ENCODE measurements at regions not wholly inside any gene's neighbourhood (a gene's known extent, or its start where the extent isn't known, plus 50 kb on each side); places are given as distances from the start of the nearest gene placed in this dataset.
"Not testable (repeated sequence)": the region's sequence is repeated elsewhere in the genome, so short reads cannot be mapped to it uniquely, and the experiment has no call there.

DNA sequence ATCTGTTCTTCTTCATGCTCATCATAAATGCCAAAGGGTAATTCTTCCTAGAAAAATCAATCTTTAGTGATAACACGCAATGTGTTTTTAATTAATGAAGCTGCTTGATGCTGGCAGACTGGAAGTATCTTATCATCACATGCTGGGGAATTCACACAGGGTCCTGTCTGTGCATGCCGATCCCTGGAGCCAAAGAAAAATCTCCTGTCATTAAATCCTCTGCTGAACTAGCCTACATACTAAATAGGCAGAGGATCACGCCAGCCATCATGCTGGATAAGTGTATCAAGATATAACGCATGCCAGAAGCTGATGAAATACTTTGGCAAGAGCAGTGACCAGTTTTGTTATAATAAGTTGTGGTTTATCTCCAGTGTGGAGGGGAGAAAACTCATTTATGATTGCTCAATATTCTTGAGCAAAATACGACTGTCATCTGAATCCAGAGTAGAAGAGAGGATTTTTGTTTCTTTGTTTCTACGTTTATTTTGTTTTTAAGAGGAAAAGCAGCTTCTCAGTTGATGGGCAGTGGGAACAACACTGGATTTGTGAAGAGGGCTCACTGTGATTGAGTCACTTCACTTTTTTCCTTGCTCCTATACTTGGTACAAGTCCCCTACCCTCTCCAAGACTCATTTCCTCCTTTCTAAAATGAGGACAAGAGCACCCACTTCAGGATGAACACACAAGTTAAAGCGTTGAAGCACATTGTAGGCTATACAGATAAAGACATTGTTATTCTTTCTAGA lies 649.1 kb downstream of the TNS3 start:
- no peaks in the 10 kb centered on the region for H3K9me3 ChIP-seq (ENCODE audit: low read length)
- H3K4me1 ChIP-seq (ENCODE audit: insufficient read depth, low read length) = no peaks in the 10 kb centered on the region
- no peaks in the 10 kb centered on the region for H3K27me3 ChIP-seq (ENCODE audit: insufficient read depth, low read length)
- no peaks in the 10 kb centered on the region for H3K36me3 ChIP-seq (ENCODE audit: insufficient read depth, low read length)
- H2AFZ ChIP-seq (ENCODE audit: low read depth, low read length) = no peak overlapping the region
- no peak overlapping the region for H3K4me3 ChIP-seq (ENCODE audit: low read length)

DNA sequence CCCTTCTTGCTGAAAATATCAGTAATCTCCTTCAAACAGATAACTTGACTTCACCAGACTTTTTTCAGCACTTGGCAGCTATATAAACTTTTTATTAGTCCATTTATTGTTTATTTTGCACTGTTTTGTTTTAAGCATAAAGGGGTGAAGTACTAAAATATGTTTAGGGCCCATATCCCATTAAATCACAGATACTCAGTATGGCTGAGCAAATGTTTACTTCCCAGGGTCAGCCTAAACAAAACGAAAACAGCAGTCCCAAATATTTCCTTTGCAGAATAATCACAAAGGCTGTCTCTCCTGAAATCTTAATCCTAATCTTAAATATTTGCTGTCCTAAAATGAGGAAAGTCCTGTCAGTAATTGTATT lies 649.6 kb downstream of the TNS3 start:
- Histone ChIP-seq H3K4me3 (ENCODE audit: low read length) (no peak overlapping the region), H3K27me3 (ENCODE audit: insufficient read depth, low read length) (no peaks in the 10 kb centered on the region)

DNA sequence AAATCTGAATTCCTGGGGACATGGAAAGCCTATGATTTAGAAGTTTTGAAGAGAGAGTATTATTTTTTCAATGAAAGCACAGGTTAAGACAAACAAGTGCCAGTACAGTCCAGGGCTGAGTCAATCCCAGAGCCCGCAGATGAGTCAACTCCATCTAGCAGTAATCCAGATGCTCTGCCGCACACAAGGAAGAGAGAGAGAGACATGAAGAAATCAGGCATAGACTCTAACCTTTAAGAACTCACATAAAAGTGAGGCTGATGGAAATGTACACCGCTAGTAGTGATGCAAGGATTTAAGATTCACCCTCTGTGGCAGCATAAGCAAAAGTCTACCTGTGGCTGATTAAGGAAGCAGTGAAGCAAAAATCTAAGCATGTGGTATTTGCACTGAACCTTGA lies 651.5 kb downstream of the TNS3 start:
- Histone ChIP-seq H3K36me3 (ENCODE audit: insufficient read depth, low read length) (no peaks in the 10 kb centered on the region), H3K4me3 (ENCODE audit: low read length) (no peak overlapping the region), H2AFZ (ENCODE audit: low read depth, low read length) (no peak overlapping the region), H3K4me1 (ENCODE audit: insufficient read depth, low read length) (no peaks in the 10 kb centered on the region), H3K27me3 (ENCODE audit: insufficient read depth, low read length) (no peaks in the 10 kb centered on the region), H3K9me3 (ENCODE audit: low read length) (no peaks in the 10 kb centered on the region)

More for the DNA sequence above, 649.6 kb downstream of the TNS3 start:
- Histone ChIP-seq H2AFZ (ENCODE audit: low read depth, low read length) (no peak overlapping the region), H3K9me3 (ENCODE audit: low read length) (no peaks in the 10 kb centered on the region), H3K4me1 (ENCODE audit: insufficient read depth, low read length) (no peaks in the 10 kb centered on the region), H3K36me3 (ENCODE audit: insufficient read depth, low read length) (no peaks in the 10 kb centered on the region)

DNA sequence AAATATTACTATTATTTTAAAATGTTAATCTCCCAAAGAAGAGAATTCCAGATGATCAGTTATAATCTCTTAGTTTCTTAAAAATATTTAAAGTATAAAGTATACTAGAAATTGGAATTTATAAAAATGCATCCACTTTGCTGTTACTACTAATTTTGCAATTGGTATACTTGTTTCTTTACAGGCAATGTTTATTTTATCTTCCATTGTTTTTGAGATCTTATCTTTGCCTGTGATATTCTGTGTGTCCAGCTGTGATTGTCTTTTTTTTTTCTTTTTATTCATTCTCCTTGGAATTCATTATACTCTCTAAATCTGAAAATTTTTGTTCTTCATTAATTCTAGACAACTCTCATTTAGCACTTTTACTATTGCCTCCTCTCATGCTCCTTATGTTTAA lies 652.6 kb downstream of the TNS3 start:
- no peaks in the 10 kb centered on the region for H3K9me3 ChIP-seq (ENCODE audit: low read length)
- no peaks in the 10 kb centered on the region for H3K36me3 ChIP-seq (ENCODE audit: insufficient read depth, low read length)
- no peaks in the 10 kb centered on the region for H3K4me1 ChIP-seq (ENCODE audit: insufficient read depth, low read length)
- no peaks in the 10 kb centered on the region for H3K27me3 ChIP-seq (ENCODE audit: insufficient read depth, low read length)
- H3K4me3 ChIP-seq (ENCODE audit: low read length) = no peak overlapping the region
- no peak overlapping the region for H2AFZ ChIP-seq (ENCODE audit: low read depth, low read length)

DNA sequence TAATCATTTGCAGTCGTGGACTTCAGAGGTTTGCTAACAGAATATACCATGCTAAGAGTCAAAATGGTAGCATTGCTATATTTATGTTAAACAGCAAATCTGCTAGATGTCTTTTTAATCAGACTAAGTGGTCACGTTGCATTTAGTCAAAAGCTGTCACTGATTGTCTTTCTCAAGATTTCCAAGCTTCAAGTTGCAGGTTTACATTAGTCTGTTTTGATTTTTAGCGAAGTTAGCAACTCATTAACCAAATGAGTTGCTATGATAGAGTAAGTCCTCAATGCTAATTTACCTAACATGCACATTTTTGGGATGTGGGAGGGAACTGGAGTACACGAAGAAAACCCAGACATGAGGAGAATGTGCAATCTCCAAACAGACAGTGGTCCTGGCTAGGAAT lies 653.2 kb downstream of the TNS3 start:
- Histone ChIP-seq H3K27me3 (ENCODE audit: insufficient read depth, low read length) (no peaks in the 10 kb centered on the region), H3K4me1 (ENCODE audit: insufficient read depth, low read length) (no peaks in the 10 kb centered on the region), H2AFZ (ENCODE audit: low read depth, low read length) (no peak overlapping the region), H3K9me3 (ENCODE audit: low read length) (no peaks in the 10 kb centered on the region), H3K4me3 (ENCODE audit: low read length) (no peak overlapping the region), H3K36me3 (ENCODE audit: insufficient read depth, low read length) (no peaks in the 10 kb centered on the region)

DNA sequence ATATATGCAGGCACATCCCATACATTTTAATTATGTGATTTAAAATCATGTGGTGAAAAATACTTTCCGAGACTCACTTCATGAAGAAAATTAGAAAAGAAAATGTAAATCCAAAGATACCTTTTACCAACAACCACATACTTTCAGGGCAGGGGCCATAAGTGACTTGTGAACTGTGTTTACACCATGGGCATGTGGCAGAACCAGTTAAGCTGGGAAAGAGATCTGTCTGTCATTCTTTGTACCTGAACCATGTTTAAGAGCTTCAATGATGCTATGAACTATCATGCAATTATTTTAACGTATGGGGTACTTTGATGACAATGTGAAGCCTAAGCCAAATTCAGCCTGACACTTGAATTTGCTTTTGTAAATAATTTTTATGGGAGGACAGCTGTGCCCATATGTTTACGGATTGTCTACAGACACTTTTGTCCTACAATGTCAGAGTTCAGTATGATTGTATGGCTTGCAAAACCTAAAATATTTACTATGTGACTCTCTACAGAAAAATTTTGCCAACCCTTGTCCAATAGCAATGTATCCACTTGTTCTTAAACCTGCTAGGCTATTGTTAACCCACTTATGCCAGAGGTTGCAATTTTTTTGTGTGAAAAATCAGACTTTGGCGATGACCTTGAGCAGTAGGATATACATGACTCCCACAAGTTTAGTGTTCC lies 654.6 kb downstream of the TNS3 start:
- no peaks in the 10 kb centered on the region for H3K4me1 ChIP-seq (ENCODE audit: insufficient read depth, low read length)
- H2AFZ ChIP-seq (ENCODE audit: low read depth, low read length) = no peak overlapping the region
- no peak overlapping the region for H3K4me3 ChIP-seq (ENCODE audit: low read length)
- H3K9me3 ChIP-seq (ENCODE audit: low read length) = no peaks in the 10 kb centered on the region
- H3K27me3 ChIP-seq (ENCODE audit: insufficient read depth, low read length) = no peaks in the 10 kb centered on the region
- H3K36me3 ChIP-seq (ENCODE audit: insufficient read depth, low read length) = no peaks in the 10 kb centered on the region

DNA sequence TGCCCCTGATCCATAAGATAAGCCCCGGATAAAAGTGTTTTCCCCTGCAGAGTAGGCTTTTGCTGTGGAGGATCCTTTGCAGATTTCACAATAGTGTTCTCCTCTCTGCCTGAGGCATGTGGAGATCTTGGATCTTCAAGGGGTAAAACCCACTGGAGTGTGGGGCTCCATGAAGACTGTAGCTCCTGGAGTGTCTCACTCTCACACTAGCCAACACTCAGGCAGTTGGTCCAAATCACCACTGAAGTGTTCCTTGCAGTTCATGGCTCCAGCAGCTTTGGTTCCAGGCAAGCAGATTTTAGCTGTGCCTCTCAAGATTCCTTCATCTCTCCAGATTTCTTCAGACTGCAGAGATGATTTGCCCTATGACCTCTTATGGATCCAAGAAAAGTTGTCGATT lies 665.3 kb downstream of the TNS3 start:
- no peaks in the 10 kb centered on the region for H3K4me1 ChIP-seq (ENCODE audit: insufficient read depth, low read length)

DNA sequence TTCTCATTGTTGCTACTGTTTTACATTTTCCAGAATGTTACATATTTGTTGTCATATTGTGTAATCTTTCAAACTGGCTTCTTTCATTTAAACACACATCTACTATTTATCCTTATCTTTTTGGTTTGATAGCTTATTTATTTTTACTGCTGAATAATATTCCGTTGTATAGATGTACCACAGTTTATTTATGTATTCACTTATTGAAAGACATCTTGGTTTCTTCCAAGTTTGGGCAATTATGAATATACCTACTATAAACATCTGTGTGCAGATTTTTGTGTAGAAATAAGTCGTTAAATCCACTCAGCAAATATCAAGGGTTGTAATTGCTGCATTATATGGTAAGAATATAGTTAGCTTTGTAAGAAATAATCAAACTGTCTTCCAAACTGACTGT lies 669.2 kb downstream of the TNS3 start:
- Histone ChIP-seq H3K4me3 (ENCODE audit: low read length) (no peak overlapping the region), H3K27me3 (ENCODE audit: insufficient read depth, low read length) (no peaks in the 10 kb centered on the region), H2AFZ (ENCODE audit: low read depth, low read length) (no peak overlapping the region), H3K4me1 (ENCODE audit: insufficient read depth, low read length) (no peaks in the 10 kb centered on the region), H3K36me3 (ENCODE audit: insufficient read depth, low read length) (no peaks in the 10 kb centered on the region), H3K9me3 (ENCODE audit: low read length) (no peaks in the 10 kb centered on the region)

More for the DNA sequence above, 665.3 kb downstream of the TNS3 start:
- no peaks in the 10 kb centered on the region for H3K36me3 ChIP-seq (ENCODE audit: insufficient read depth, low read length)
- H3K9me3 ChIP-seq (ENCODE audit: low read length) = no peaks in the 10 kb centered on the region
- no peak overlapping the region for H3K4me3 ChIP-seq (ENCODE audit: low read length)
- no peak overlapping the region for H2AFZ ChIP-seq (ENCODE audit: low read depth, low read length)
- no peaks in the 10 kb centered on the region for H3K27me3 ChIP-seq (ENCODE audit: insufficient read depth, low read length)

DNA sequence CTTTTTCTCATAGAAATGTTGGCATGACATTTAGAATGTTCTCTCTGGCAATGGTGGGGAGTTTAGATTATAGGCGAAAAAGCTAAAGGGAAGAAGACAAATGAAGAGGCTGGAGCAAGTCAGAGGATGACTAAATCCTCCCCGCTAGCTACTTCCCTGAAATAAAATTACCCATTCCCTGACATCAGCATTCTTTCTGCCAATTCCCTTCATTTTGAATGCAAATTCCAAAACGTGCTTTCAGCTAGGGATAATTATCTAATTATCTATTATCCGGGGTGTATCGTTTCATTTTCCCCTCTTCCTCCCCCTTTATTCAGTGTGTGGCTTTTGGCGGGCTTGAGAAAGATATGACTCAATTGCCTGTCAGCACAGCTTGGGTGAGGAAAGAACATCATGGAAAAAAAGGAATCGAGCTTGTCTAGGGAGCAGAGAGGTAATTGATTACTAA lies 672.3 kb downstream of the TNS3 start:
- H3K36me3 ChIP-seq (ENCODE audit: insufficient read depth, low read length) = no peaks in the 10 kb centered on the region
- no peaks in the 10 kb centered on the region for H3K27me3 ChIP-seq (ENCODE audit: insufficient read depth, low read length)
- no peaks in the 10 kb centered on the region for H3K9me3 ChIP-seq (ENCODE audit: low read length)
- H3K4me1 ChIP-seq (ENCODE audit: insufficient read depth, low read length) = no peaks in the 10 kb centered on the region
- H2AFZ ChIP-seq (ENCODE audit: low read depth, low read length) = no peak overlapping the region
- no peak overlapping the region for H3K4me3 ChIP-seq (ENCODE audit: low read length)

DNA sequence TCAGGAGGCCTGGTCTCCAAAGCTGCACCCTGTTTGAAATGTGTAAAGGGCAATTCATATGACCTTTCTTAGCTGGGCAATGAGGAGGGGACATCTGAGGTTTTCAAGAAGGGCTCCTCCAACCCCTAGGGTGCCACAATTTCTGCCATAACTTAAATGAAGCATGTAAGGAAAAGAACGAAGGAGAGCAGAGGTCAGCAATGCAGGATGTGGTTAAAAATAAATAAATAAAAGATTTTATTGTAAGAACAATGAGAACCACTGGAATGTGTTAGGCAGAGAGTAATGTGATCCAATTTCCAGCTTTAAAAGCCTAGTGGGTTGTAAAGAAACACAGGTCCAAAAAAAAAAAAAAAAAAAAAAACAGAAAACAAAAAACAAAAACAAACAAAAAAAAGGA lies 673.1 kb downstream of the TNS3 start:
- H3K9me3 ChIP-seq (ENCODE audit: low read length) = no peaks in the 10 kb centered on the region
- H3K27me3 ChIP-seq (ENCODE audit: insufficient read depth, low read length) = no peaks in the 10 kb centered on the region
- no peaks in the 10 kb centered on the region for H3K4me1 ChIP-seq (ENCODE audit: insufficient read depth, low read length)
- no peak overlapping the region for H3K4me3 ChIP-seq (ENCODE audit: low read length)
- no peak overlapping the region for H2AFZ ChIP-seq (ENCODE audit: low read depth, low read length)
- H3K36me3 ChIP-seq (ENCODE audit: insufficient read depth, low read length) = no peaks in the 10 kb centered on the region

DNA sequence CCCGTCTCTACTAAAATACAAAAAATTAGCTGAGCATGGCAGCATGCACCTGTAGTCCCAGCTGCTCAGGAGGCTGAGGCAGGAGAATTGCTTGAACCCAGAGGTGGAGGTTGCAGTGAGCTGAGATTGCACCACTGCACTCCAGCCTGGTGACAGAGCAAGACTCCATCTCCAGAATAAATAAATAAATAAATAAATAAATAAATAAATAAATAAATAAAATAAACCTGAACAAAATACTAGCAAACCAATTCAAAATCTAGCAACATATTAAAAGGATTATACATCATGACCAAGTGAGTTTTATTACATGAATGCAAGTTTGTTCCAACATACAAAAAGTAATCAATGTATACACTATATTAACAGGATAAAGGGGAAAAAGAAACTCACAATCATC lies 677.4 kb downstream of the TNS3 start:
- H3K4me3 ChIP-seq (ENCODE audit: low read length); H3K4me1 ChIP-seq (ENCODE audit: insufficient read depth, low read length); H3K36me3 ChIP-seq (ENCODE audit: insufficient read depth, low read length); H2AFZ ChIP-seq (ENCODE audit: low read depth, low read length); H3K27me3 ChIP-seq (ENCODE audit: insufficient read depth, low read length); H3K9me3 ChIP-seq (ENCODE audit: low read length): not testable (repeated sequence)

DNA sequence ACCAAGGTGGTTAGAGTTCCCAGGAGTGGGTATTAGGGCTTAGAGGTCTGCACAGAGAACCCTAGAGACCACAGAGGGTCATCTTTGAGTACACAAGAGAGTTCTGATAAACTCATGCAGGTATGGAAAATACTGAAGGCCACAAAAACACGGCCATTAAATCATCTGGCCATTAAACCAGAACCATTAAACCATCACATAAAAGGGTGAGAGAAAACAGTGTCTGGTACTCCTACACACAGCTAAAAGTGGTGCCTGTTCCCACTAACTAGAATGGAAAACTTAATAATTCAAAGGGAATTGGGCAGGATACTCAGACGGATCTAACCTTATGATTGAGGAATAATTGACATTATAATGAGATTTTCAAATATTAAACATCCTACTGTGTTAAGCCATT lies 679.4 kb downstream of the TNS3 start:
- no peaks in the 10 kb centered on the region for H3K27me3 ChIP-seq (ENCODE audit: insufficient read depth, low read length)
- no peaks in the 10 kb centered on the region for H3K36me3 ChIP-seq (ENCODE audit: insufficient read depth, low read length)
- H3K9me3 ChIP-seq (ENCODE audit: low read length) = no peaks in the 10 kb centered on the region
- no peaks in the 10 kb centered on the region for H3K4me1 ChIP-seq (ENCODE audit: insufficient read depth, low read length)
- H3K4me3 ChIP-seq (ENCODE audit: low read length) = no peak overlapping the region
- H2AFZ ChIP-seq (ENCODE audit: low read depth, low read length) = no peak overlapping the region

DNA sequence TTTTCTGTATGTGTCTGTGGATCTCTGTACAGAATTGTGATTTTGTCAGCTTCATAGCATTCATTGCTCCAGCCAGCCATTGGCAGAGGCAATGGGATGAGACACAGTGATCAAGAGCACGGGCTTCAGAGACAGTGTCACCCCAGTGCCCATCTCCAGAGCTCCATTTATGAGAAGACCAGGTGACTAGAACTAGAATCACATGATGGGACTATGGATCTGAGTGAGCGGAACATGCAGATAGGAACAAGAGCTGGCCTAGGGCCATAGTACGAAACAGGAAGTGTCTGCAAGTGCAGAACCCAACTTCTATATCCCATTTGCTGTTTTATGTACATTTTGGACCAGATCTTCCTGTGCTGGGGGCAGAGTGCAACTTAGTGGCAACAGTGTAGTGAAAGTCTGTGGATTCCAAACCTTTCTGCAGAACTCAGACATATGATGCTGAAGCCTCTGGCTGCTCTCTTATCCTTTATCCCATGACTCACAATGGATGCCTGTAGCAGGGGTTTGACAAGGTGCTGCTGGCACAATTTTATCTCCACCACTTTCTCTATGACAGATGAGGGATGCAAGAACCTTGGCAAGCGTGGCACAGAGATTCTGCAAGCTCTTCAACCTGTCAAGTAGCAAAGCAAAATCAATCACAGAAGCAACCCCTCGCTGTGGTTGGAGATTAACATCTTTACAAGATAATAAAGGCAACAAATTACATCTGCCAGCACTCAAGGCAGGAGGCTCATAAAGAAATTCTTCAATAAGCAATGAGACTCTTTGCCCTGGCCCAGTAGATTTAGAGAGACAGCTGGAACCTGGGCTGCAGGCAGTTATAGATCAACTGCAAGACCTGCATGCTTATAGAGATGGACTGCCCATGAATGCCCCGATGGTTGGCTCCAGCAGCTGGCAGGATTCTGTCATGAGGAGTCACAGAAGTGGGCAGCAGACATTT lies 681.3 kb downstream of the TNS3 start:
- Histone ChIP-seq H3K27me3 (ENCODE audit: insufficient read depth, low read length) (no peaks in the 10 kb centered on the region), H3K9me3 (ENCODE audit: low read length) (no peaks in the 10 kb centered on the region), H3K36me3 (ENCODE audit: insufficient read depth, low read length) (no peaks in the 10 kb centered on the region), H3K4me3 (ENCODE audit: low read length) (no peak overlapping the region), H3K4me1 (ENCODE audit: insufficient read depth, low read length) (no peaks in the 10 kb centered on the region), H2AFZ (ENCODE audit: low read depth, low read length) (no peak overlapping the region)

Data from neuron (in vitro differentiated cells).